Heart left ventricle (tissue), 16 donors: ENCODE measurements at regions not wholly inside any gene's neighbourhood (a gene's known extent, or its start where the extent isn't known, plus 50 kb on each side); places are given as distances from the start of the nearest gene placed in this dataset.

Experiments used
- ATAC-seq, 4 donors: fragments of 200-7000 bp; cut with Tn5 transposase; one replicate each; pipeline ENCODE4 v1.9.1; 2020 to 2022; ENCODE audit warnings: moderate library complexity in 4 of 4, mild to moderate bottlenecking in 3 of 4, moderate number of reproducible peaks in 1 of 4
- DNase-seq, 5 donors: peaks; one replicate each; pipeline ENCODE4 v3.0.0-alpha.2; 2020
- H3K27ac ChIP-seq, 12 donors: fragments of 200-600 bp; sonication (generic) in 4 of 12; one replicate each; pipeline versions ENCODE4 v1.5.0 to v1.8.0; 2016 to 2022; ENCODE audit warnings: mild to moderate bottlenecking in 2 of 12
- H3K27me3 ChIP-seq, 9 donors: fragments of 200-600 bp; sonication (generic) in 2 of 9; one replicate each; pipeline versions ENCODE4 v1.5.1 to v1.8.0; 2016 to 2022; ENCODE audit warnings: mild to moderate bottlenecking in 3 of 9
- H3K36me3 ChIP-seq, 9 donors: fragments of 200-600 bp; sonication (generic) in 2 of 9; one replicate each; pipeline versions ENCODE4 v1.5.0 to v1.8.0; 2018 to 2022; ENCODE audit warnings: mild to moderate bottlenecking in 2 of 9
- H3K4me1 ChIP-seq, 12 donors: fragments of 200-600 bp; sonication (generic) in 4 of 12; one replicate each; pipeline versions ENCODE4 v1.5.0 to v1.8.0; 2016 to 2022; ENCODE audit warnings: mild to moderate bottlenecking in 3 of 12
- H3K4me3 ChIP-seq, 12 donors: fragments of 200-600 bp; sonication (generic) in 4 of 12; one replicate each; pipeline versions ENCODE4 v1.5.0 to v1.8.0; 2017 to 2022; ENCODE audit warnings: mild to moderate bottlenecking in 9 of 12, moderate library complexity in 4 of 12
- H3K9me3 ChIP-seq, 12 donors: fragments of 200-600 bp; sonication (generic) in 4 of 12; one replicate each; pipeline versions ENCODE4 v1.5.0 to v1.8.0; 2016 to 2022; ENCODE audit warnings: mild to moderate bottlenecking in 1 of 12
- CTCF ChIP-seq, 12 donors: fragments of 200-600 bp; sonication (generic) in 4 of 12; IDR thresholded peaks; one replicate each; pipeline versions ENCODE4 v1.5.0 to v1.8.0; 2018 to 2022; ENCODE audit warnings: antibody characterized with exemption in 12 of 12, mild to moderate bottlenecking in 5 of 12
- POLR2A ChIP-seq, 2 donors: fragments of 450-650 bp; IDR thresholded peaks; one replicate each; pipeline ENCODE4 v1.6.1; 2017; ENCODE audit warnings: antibody characterized with exemption in 2 of 2, mild to moderate bottlenecking in 2 of 2, moderate library complexity in 2 of 2
- WGBS, 4 donors: extraction: QIAGEN DNeasy Blood & Tissue Kit in 2 of 4; methylation state at CpG; one replicate each; pipeline versions ENCODE4 v1.1.5 to v1.1.7; 2013 to 2018; 5-methylcytosine and 5-hydroxymethylcytosine counted together
- intact Hi-C, 10 donors: fragments of 100-400 bp; cut with DNase I; formaldehyde crosslinking; loops; one replicate each; pipeline versions ENCODE4 v1.11.1 to v1.14.2; 2022
- donor health status: ischemic (EF 13 %, LVEDD 7.1; RV severe dilation, severe dysfunction).
- donor health status: healthy with polysubstance abuse.
- donor health status: DM: no; HTN: yes; CAD: no.
- donor health status: DM: no; HTN: no; CAD: no.
- donor health status: ischemic (EF 25% LVEDD 6.9; RV normal size, moderate dysfunction).
- donor health status: ischemic (EF 25% LVEDD 5.7; RV mildly dilated, moderate dysfunction).
- donor health status: healthy.
- donor health status: DM: yes; HTN: yes; CAD: no.
- donor health status: ischemic (EF 35%, LVEDD 5.7; RV mildly dilated, moderate dysfunction).
- donor health status: nonischemic (EF 11% LVEDD 7.7; RV severe dilation, severe dysfunction).
- donor health status: DM: yes; HTN: yes; CAD: no.
- donor health status: PGD.
- donor health status: ischemic (EF 29% LVEDD 5.4; RV normal size, mild dysfunction).
- donor health status: nonischemic (EF 23%, LVEDD 6.1; RV moderate dilation, normal function).

GRCh38 chr3:124089214-124089613 is 97.3 kb upstream of the ROPN1 start:
- Histone ChIP-seq H3K36me3 (no peaks in the 10 kb centered on the region), H3K4me1 (peaks cover 0 to 15% (median 7%) of the 10 kb centered on the region in 12 donors), H3K9me3 (no peaks in the 10 kb centered on the region), H3K27me3 (no peaks in the 10 kb centered on the region), H3K4me3 (no peak overlapping the region), H3K27ac (no peak overlapping the region)
- DNase-seq (no peak), ATAC-seq (no peak)
- TF ChIP-seq POLR2A (IDR thresholded peaks at IDR 0.05) (no peak), CTCF (IDR thresholded peaks at IDR 0.05) (no peak)
- whole genome bisulfite sequencing, 4 donors = 84 to 93% (median 89%) methylated on average over 2 of the region's 2 CpGs
- intact Hi-C loops = no loop called here

- Histone ChIP-seq H3K4me3 (no peak overlapping the region), H3K4me1 (peaks cover 0 to 3% (median 0%) of the 10 kb centered on the region in 12 donors), H3K27me3 (no peaks in the 10 kb centered on the region), H3K36me3 (peaks cover 0 to 4% (median 0%) of the 10 kb centered on the region in 9 donors), H3K27ac (no peak overlapping the region), H3K9me3 (no peaks in the 10 kb centered on the region)
- WGBS, 4 donors = 85 to 90% (median 88%) methylated on average over 1 of the region's 1 CpG
- ATAC-seq = no peak
- intact Hi-C loops = loop anchor here in 1 of 10 donors (10.0 kb wide), 1 partner anchor 373 kb away; no protein-coding TSS in a partner anchor
- DNase-seq = no peak
- TF ChIP-seq CTCF (IDR thresholded peaks at IDR 0.05) = no peak
- TF ChIP-seq POLR2A (IDR thresholded peaks at IDR 0.05) = no peak
Observed at GRCh38 chr3:124091716-124092115, 99.8 kb upstream of the ROPN1 start.

- H3K4me3 ChIP-seq = no peak overlapping the region
- H3K27ac ChIP-seq = no peak overlapping the region
- intact Hi-C loops = loop anchor here in 1 of 10 donors (10.0 kb wide), 1 partner anchor 372 kb away; no protein-coding TSS in a partner anchor
- ATAC-seq = no peak
- DNase-seq = no peak
- WGBS, 4 donors = 90 to 91% (median 91%) methylated on average over 8 of the region's 8 CpGs
- H3K36me3 ChIP-seq = peaks cover 0 to 4% (median 0%) of the 10 kb centered on the region in 9 donors
- H3K9me3 ChIP-seq = no peaks in the 10 kb centered on the region
- peaks cover 0 to 8% (median 4%) of the 10 kb centered on the region in 12 donors for H3K4me1 ChIP-seq
- H3K27me3 ChIP-seq = no peaks in the 10 kb centered on the region
- TF ChIP-seq CTCF (IDR thresholded peaks at IDR 0.05) (no peak), POLR2A (IDR thresholded peaks at IDR 0.05) (no peak)
Observed at GRCh38 chr3:124092811-124093210, 100.9 kb upstream of the ROPN1 start.

- DNase-seq = no peak
- intact Hi-C loops = loop anchor here in 1 of 10 donors (10.0 kb wide), 1 partner anchor 370 kb away; no protein-coding TSS in a partner anchor
Observed at GRCh38 chr3:124094496-124094895, 102.6 kb upstream of the ROPN1 start.

More at GRCh38 chr3:124094496-124094895, 102.6 kb upstream of the ROPN1 start:
- WGBS, 4 donors = 81 to 93% (median 87%) methylated on average over 20 of the region's 20 CpGs
- no peaks in the 10 kb centered on the region for H3K27me3 ChIP-seq
- H3K4me3 ChIP-seq = no peak overlapping the region
- ATAC-seq = peak in 2 of 4 donors; percentile 20
- no peak overlapping the region for H3K27ac ChIP-seq
- H3K9me3 ChIP-seq = no peaks in the 10 kb centered on the region
- TF ChIP-seq CTCF (IDR thresholded peaks at IDR 0.05) (no peak), POLR2A (IDR thresholded peaks at IDR 0.05) (no peak)
- H3K4me1 ChIP-seq = peaks cover 0 to 14% (median 6%) of the 10 kb centered on the region in 12 donors
- peaks cover 0 to 4% (median 0%) of the 10 kb centered on the region in 9 donors for H3K36me3 ChIP-seq
